RWPE2 (cell line): ENCODE measurements at regions not wholly inside any gene's neighbourhood (a gene's known extent, or its start where the extent isn't known, plus 50 kb on each side); places are given as distances from the start of the nearest gene placed in this dataset.

Source experiments
- ATAC-seq: fragments of 200-7000 bp; cut with Tn5 transposase; 3 replicates; pipeline ENCODE4 v1.9.1; 2021; ENCODE audit warnings: low read depth
- DNase-seq: peaks from one replicate; pipeline ENCODE4 v3.0.0-alpha.2; 2020; ENCODE audit warnings: low spot score
- H3K27ac ChIP-seq: fragments of 450-650 bp; 2 replicates; pipeline ENCODE4 v1.5.1; 2017; ENCODE audit warnings: mild to moderate bottlenecking; ENCODE audit not compliant: poor library complexity, severe bottlenecking
- H3K27me3 ChIP-seq: fragments of 250-450 bp; sonication (Bioruptor Pico); 2 replicates; pipeline ENCODE4 v1.5.1; 2021; ENCODE audit warnings: mild to moderate bottlenecking, moderate library complexity; ENCODE audit not compliant: insufficient read depth, poor library complexity, severe bottlenecking
- H3K36me3 ChIP-seq: fragments of 250-450 bp; sonication (Bioruptor Pico); 2 replicates; pipeline ENCODE4 v1.5.1; 2020; ENCODE audit warnings: low read depth, mild to moderate bottlenecking, moderate library complexity
- H3K4me1 ChIP-seq: fragments of 250-450 bp; sonication (Bioruptor Pico); 2 replicates; pipeline ENCODE4 v1.5.1; 2021; ENCODE audit warnings: mild to moderate bottlenecking, moderate library complexity; ENCODE audit not compliant: insufficient read depth, poor library complexity, severe bottlenecking
- H3K4me3 ChIP-seq: fragments of 250-450 bp; sonication (Bioruptor Pico); 2 replicates; pipeline ENCODE4 v1.5.1; 2021; ENCODE audit warnings: mild to moderate bottlenecking, moderate library complexity; ENCODE audit not compliant: severe bottlenecking
- H3K9me3 ChIP-seq: fragments of 250-450 bp; sonication (Bioruptor Pico); 2 replicates; pipeline ENCODE4 v1.5.1; 2021; ENCODE audit warnings: mild to moderate bottlenecking, moderate library complexity; ENCODE audit not compliant: severe bottlenecking
- CTCF ChIP-seq: fragments of 450-650 bp; IDR thresholded peaks from one replicate; pipeline ENCODE4 v1.5.1; 2017; ENCODE audit warnings: mild to moderate bottlenecking, moderate library complexity; ENCODE audit not compliant: poor library complexity, severe bottlenecking

GRCh38 chr7:113204415-113204814 lies 86.1 kb upstream of the SMIM30 start:
- H3K9me3 ChIP-seq, result no peaks in the 10 kb centered on the region
- no peak overlapping the region for H3K4me3 ChIP-seq
- ATAC-seq (no peak), DNase-seq (no peak)
- TF ChIP-seq CTCF, result no peak
- H3K27ac ChIP-seq, result no peak overlapping the region
- H3K36me3 ChIP-seq, result no peaks in the 10 kb centered on the region
- no peaks in the 10 kb centered on the region for H3K27me3 ChIP-seq
- H3K4me1 ChIP-seq, result no peaks in the 10 kb centered on the region

GRCh38 chr7:113202284-113202683 lies 83.9 kb upstream of the SMIM30 start:
- no peak overlapping the region for H3K27ac ChIP-seq
- H3K4me1 ChIP-seq, result peaks cover 3% of the 10 kb centered on the region
- no peaks in the 10 kb centered on the region for H3K27me3 ChIP-seq
- H3K36me3 ChIP-seq, result no peaks in the 10 kb centered on the region
- no peak for TF ChIP-seq CTCF
- no peak overlapping the region for H3K4me3 ChIP-seq
- ATAC-seq, result no peak
- no peaks in the 10 kb centered on the region for H3K9me3 ChIP-seq
- no peak for DNase-seq

- H3K4me3 ChIP-seq, result no peak overlapping the region
- DNase-seq, result no peak
- H3K9me3 ChIP-seq, result no peaks in the 10 kb centered on the region
- H3K27ac ChIP-seq, result no peak overlapping the region
- H3K36me3 ChIP-seq, result no peaks in the 10 kb centered on the region
- TF ChIP-seq CTCF, result no peak
- peaks cover 7% of the 10 kb centered on the region for H3K4me1 ChIP-seq
- no peak for ATAC-seq
- H3K27me3 ChIP-seq, result no peaks in the 10 kb centered on the region
Observed at GRCh38 chr7:113200281-113200680, 81.9 kb upstream of the SMIM30 start.

- no peaks in the 10 kb centered on the region for H3K27me3 ChIP-seq
- peaks cover 7% of the 10 kb centered on the region for H3K4me1 ChIP-seq
- DNase-seq (no peak), ATAC-seq (no peak)
- H3K36me3 ChIP-seq, result no peaks in the 10 kb centered on the region
- H3K4me3 ChIP-seq, result no peak overlapping the region
- no peaks in the 10 kb centered on the region for H3K9me3 ChIP-seq
- no peak for TF ChIP-seq CTCF
- H3K27ac ChIP-seq, result no peak overlapping the region
Observed at GRCh38 chr7:113199841-113200240, 81.5 kb upstream of the SMIM30 start.

GRCh38 chr7:113199136-113199535 lies 80.8 kb upstream of the SMIM30 start:
- Histone ChIP-seq H3K9me3 (no peaks in the 10 kb centered on the region), H3K27me3 (no peaks in the 10 kb centered on the region), H3K4me3 (no peak overlapping the region), H3K4me1 (peaks cover 7% of the 10 kb centered on the region), H3K27ac (no peak overlapping the region), H3K36me3 (no peaks in the 10 kb centered on the region)
- DNase-seq (no peak), ATAC-seq (no peak)
- no peak for TF ChIP-seq CTCF
